ENCODE measurements at regions not wholly inside any gene's neighbourhood (a gene's known extent, or its start where the extent isn't known, plus 50 kb on each side); places are given as distances from the start of the nearest gene placed in this dataset.

- no peak for DNase-seq
Measured at GRCh38 chr2:121037480-121037879, 247.5 kb downstream of the TFCP2L1 start.

GRCh38 chr2:121038031-121038430 lies 247.0 kb downstream of the TFCP2L1 start:
- DNase-seq: no peak

- DNase-seq: no peak
Measured at GRCh38 chr2:121038431-121038830, 246.6 kb downstream of the TFCP2L1 start.

GRCh38 chr2:121038891-121039616 lies 245.9 kb downstream of the TFCP2L1 start:
- peak; percentile 89 for DNase-seq

- DNase-seq: no peak
Measured at GRCh38 chr2:121039679-121040078, 245.3 kb downstream of the TFCP2L1 start.

GRCh38 chr2:121041516-121041915 lies 243.5 kb downstream of the TFCP2L1 start:
- DNase-seq: no peak

- DNase-seq: no peak
Measured at GRCh38 chr2:121043061-121043826, 241.8 kb downstream of the TFCP2L1 start.

- no peak for DNase-seq
Measured at GRCh38 chr2:121043827-121044222, 241.2 kb downstream of the TFCP2L1 start.

GRCh38 chr2:121044412-121044811 lies 240.6 kb downstream of the TFCP2L1 start:
- DNase-seq: no peak

GRCh38 chr2:121045245-121045644 lies 239.8 kb downstream of the TFCP2L1 start:
- no peak for DNase-seq

GRCh38 chr2:121046335-121046734 lies 238.7 kb downstream of the TFCP2L1 start:
- no peak for DNase-seq

- no peak for DNase-seq
Measured at GRCh38 chr2:121047383-121047782, 237.6 kb downstream of the TFCP2L1 start.

GRCh38 chr2:121049131-121049530 lies 235.9 kb downstream of the TFCP2L1 start:
- DNase-seq: peak; percentile 2

GRCh38 chr2:121049950-121050585 lies 234.9 kb downstream of the TFCP2L1 start:
- DNase-seq: no peak

- no peak for DNase-seq
Measured at GRCh38 chr2:121051311-121051710, 233.7 kb downstream of the TFCP2L1 start.

- DNase-seq: no peak
Measured at GRCh38 chr2:121052023-121052422, 233.0 kb downstream of the TFCP2L1 start.

- no peak for DNase-seq
Measured at GRCh38 chr2:121052521-121052920, 232.5 kb downstream of the TFCP2L1 start.

- no peak for DNase-seq
Measured at GRCh38 chr2:121055088-121055487, 229.9 kb downstream of the TFCP2L1 start.

- DNase-seq: no peak
Measured at GRCh38 chr2:121055501-121055900, 229.5 kb downstream of the TFCP2L1 start.

- no peak for DNase-seq
Measured at GRCh38 chr2:121058852-121059558, 226.0 kb downstream of the TFCP2L1 start.

GRCh38 chr2:121059651-121060649 lies 225.1 kb downstream of the TFCP2L1 start:
- no peak for DNase-seq

- DNase-seq: no peak
Measured at GRCh38 chr2:121061633-121062032, 223.4 kb downstream of the TFCP2L1 start.

All from NCI-H1105 (cell line).